Liver (tissue), 8 donors: ENCODE measurements at regions not wholly inside any gene's neighbourhood (a gene's known extent, or its start where the extent isn't known, plus 50 kb on each side); places are given as distances from the start of the nearest gene placed in this dataset.

Source experiments
- DNase-seq: peaks from one replicate; pipeline ENCODE4 v3.0.0-alpha.2; 2017; ENCODE audit warnings: low spot score
- H3K27ac ChIP-seq, 2 donors: one replicate each; pipeline ENCODE4 v1.7.0; 2013; ENCODE audit warnings: inconsistent platforms in 2 of 2, low read length in 2 of 2, control low read depth in 1 of 2, low read depth in 1 of 2, mild to moderate bottlenecking in 1 of 2
- H3K27me3 ChIP-seq, 4 donors: one replicate each; pipeline versions ENCODE4 v1.6.1 to v1.7.0; 2013; ENCODE audit warnings: low read length in 3 of 4, inconsistent platforms in 1 of 4, mild to moderate bottlenecking in 1 of 4, moderate library complexity in 1 of 4; ENCODE audit not compliant: control insufficient read depth in 4 of 4, insufficient read depth in 4 of 4
- H3K36me3 ChIP-seq, 4 donors: one replicate each; pipeline versions ENCODE4 v1.6.1 to v1.7.0; 2013; ENCODE audit warnings: low read length in 3 of 4, mild to moderate bottlenecking in 3 of 4, low read depth in 1 of 4, moderate library complexity in 1 of 4; ENCODE audit not compliant: control insufficient read depth in 4 of 4, insufficient read depth in 3 of 4
- H3K4me1 ChIP-seq, 4 donors: one replicate each; pipeline versions ENCODE4 v1.6.1 to v1.7.0; 2013; ENCODE audit warnings: low read length in 3 of 4, mild to moderate bottlenecking in 3 of 4, moderate library complexity in 1 of 4; ENCODE audit not compliant: control insufficient read depth in 4 of 4, insufficient read depth in 4 of 4
- H3K4me3 ChIP-seq, 3 donors: one replicate each; pipeline versions ENCODE4 v1.6.1 to v1.7.0; 2013; ENCODE audit warnings: low read length in 3 of 3, control low read depth in 1 of 3, low read depth in 1 of 3, mild to moderate bottlenecking in 1 of 3
- H3K9ac ChIP-seq, 2 donors: one replicate each; pipeline ENCODE4 v1.7.0; 2013; ENCODE audit warnings: low read length in 2 of 2, mild to moderate bottlenecking in 2 of 2, moderate library complexity in 2 of 2, control low read depth in 1 of 2, low read depth in 1 of 2
- H3K9me3 ChIP-seq, 4 donors: one replicate each; pipeline versions ENCODE4 v1.6.1 to v1.7.0; 2013; ENCODE audit warnings: low read length in 3 of 4; ENCODE audit not compliant: control insufficient read depth in 4 of 4
- ATF3 ChIP-seq: IDR thresholded peaks from 2 replicates; pipeline ENCODE4 v1.6.1; 2016; ENCODE audit warnings: antibody characterized with exemption
- EGR1 ChIP-seq, 2 donors: IDR thresholded peaks; 2 replicates each; pipeline ENCODE4 v1.6.1; 2016 to 2018; ENCODE audit warnings: antibody characterized with exemption in 2 of 2, low read depth in 2 of 2
- FOXA1 ChIP-seq: IDR thresholded peaks from 2 replicates; pipeline ENCODE4 v1.6.1; 2016; ENCODE audit warnings: antibody characterized with exemption
- FOXA2 ChIP-seq: IDR thresholded peaks from 2 replicates; pipeline ENCODE4 v1.6.1; 2016; ENCODE audit warnings: antibody characterized with exemption
- GABPA ChIP-seq, 2 donors: IDR thresholded peaks in 1 of 2; conservative IDR thresholded peaks in 1 of 2; 2 replicates each; pipeline ENCODE4 v1.6.1; 2016; ENCODE audit warnings: antibody characterized with exemption in 2 of 2, mild to moderate bottlenecking in 1 of 2, moderate library complexity in 1 of 2
- HNF4A ChIP-seq, 2 donors: conservative IDR thresholded peaks; 2 replicates each; pipeline ENCODE4 v1.6.1; 2016; ENCODE audit warnings: antibody characterized with exemption in 2 of 2, mild to moderate bottlenecking in 2 of 2
- HNF4G ChIP-seq: IDR thresholded peaks from 2 replicates; pipeline ENCODE4 v1.6.1; 2016; ENCODE audit warnings: antibody characterized with exemption
- JUND ChIP-seq, 2 donors: IDR thresholded peaks; 2 replicates each; pipeline ENCODE4 v1.6.1; 2016; ENCODE audit warnings: antibody characterized with exemption in 2 of 2
- MAX ChIP-seq: IDR thresholded peaks from 2 replicates; pipeline ENCODE4 v1.6.1; 2016; ENCODE audit warnings: antibody characterized with exemption
- NR2F2 ChIP-seq: IDR thresholded peaks from 2 replicates; pipeline ENCODE4 v1.6.1; 2016; ENCODE audit warnings: antibody characterized with exemption
- RAD21 ChIP-seq, 2 donors: IDR thresholded peaks; 2 replicates each; pipeline ENCODE4 v1.6.1; 2016; ENCODE audit warnings: antibody characterized with exemption in 2 of 2, mild to moderate bottlenecking in 2 of 2
- REST ChIP-seq: IDR thresholded peaks from 2 replicates; pipeline ENCODE4 v1.6.1; 2016; ENCODE audit warnings: antibody characterized with exemption, mild to moderate bottlenecking
- RXRA ChIP-seq, 2 donors: IDR thresholded peaks; 2 replicates each; pipeline ENCODE4 v1.6.1; 2017 to 2018; ENCODE audit warnings: antibody characterized with exemption in 2 of 2, mild to moderate bottlenecking in 1 of 2
- SP1 ChIP-seq: IDR thresholded peaks from 2 replicates; pipeline ENCODE4 v1.6.1; 2018; ENCODE audit warnings: antibody characterized with exemption, mild to moderate bottlenecking
- TAF1 ChIP-seq: conservative IDR thresholded peaks from 2 replicates; pipeline ENCODE4 v1.6.1; 2016; ENCODE audit warnings: antibody characterized with exemption, mild to moderate bottlenecking
- YY1 ChIP-seq: IDR thresholded peaks from 2 replicates; pipeline ENCODE4 v1.6.1; 2016; ENCODE audit warnings: antibody characterized with exemption, mild to moderate bottlenecking
- ZBTB33 ChIP-seq: IDR thresholded peaks from 2 replicates; pipeline ENCODE4 v1.6.1; 2016; ENCODE audit warnings: antibody characterized with exemption
- WGBS: extraction: QIAGEN DNeasy Blood & Tissue Kit; methylation state at CpG from one replicate; pipeline ENCODE4 v1.1.7; 2013; 5-methylcytosine and 5-hydroxymethylcytosine counted together
- TF ChIP-seq, protein P1 (sequence below): fragments of 150-350 bp; IDR thresholded peaks from 2 replicates; pipeline ENCODE4 v1.5.1; 2017; ENCODE audit warnings: improper control_type of control experiment, low read depth, low read length; ENCODE audit not compliant: missing input control
- donor health status: healthy.
- donor health status: healthy.
- donor health status: healthy.
- donor health status: healthy.
- donor health status: healthy.

- whole genome bisulfite sequencing, result 66% methylated on average over 5 of the region's 5 CpGs
- no peak overlapping the region for H3K4me3 ChIP-seq
- H3K27ac ChIP-seq, result no peak overlapping the region
- no peaks in the 10 kb centered on the region for H3K9me3 ChIP-seq
- DNase-seq, result no peak
- no peaks in the 10 kb centered on the region for H3K4me1 ChIP-seq
- H3K36me3 ChIP-seq, result no peaks in the 10 kb centered on the region
- TF ChIP-seq MAX, result no peak
- no peak for TF ChIP-seq SP1
- TF ChIP-seq, protein P1, sequence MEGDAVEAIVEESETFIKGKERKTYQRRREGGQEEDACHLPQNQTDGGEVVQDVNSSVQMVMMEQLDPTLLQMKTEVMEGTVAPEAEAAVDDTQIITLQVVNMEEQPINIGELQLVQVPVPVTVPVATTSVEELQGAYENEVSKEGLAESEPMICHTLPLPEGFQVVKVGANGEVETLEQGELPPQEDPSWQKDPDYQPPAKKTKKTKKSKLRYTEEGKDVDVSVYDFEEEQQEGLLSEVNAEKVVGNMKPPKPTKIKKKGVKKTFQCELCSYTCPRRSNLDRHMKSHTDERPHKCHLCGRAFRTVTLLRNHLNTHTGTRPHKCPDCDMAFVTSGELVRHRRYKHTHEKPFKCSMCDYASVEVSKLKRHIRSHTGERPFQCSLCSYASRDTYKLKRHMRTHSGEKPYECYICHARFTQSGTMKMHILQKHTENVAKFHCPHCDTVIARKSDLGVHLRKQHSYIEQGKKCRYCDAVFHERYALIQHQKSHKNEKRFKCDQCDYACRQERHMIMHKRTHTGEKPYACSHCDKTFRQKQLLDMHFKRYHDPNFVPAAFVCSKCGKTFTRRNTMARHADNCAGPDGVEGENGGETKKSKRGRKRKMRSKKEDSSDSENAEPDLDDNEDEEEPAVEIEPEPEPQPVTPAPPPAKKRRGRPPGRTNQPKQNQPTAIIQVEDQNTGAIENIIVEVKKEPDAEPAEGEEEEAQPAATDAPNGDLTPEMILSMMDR, result no peak
- TF ChIP-seq EGR1 (IDR thresholded peaks at IDR 0.05; ENCODE audit: low read depth in 2 of 2), result no peak
- no peak for TF ChIP-seq FOXA1
- no peak for TF ChIP-seq YY1
- no peak for TF ChIP-seq HNF4G
- no peak for TF ChIP-seq FOXA2
- no peak for TF ChIP-seq ZBTB33
- TF ChIP-seq RAD21 (IDR thresholded peaks at IDR 0.05), result no peak
- no peak for TF ChIP-seq HNF4A (conservative IDR thresholded peaks at IDR 0.05)
- TF ChIP-seq REST, result no peak
- no peak for TF ChIP-seq GABPA (IDR thresholded peaks at IDR 0.05 in 1 of 2, conservative IDR thresholded peaks at IDR 0.05 in 1 of 2)
- TF ChIP-seq TAF1, result no peak
- no peak for TF ChIP-seq RXRA (IDR thresholded peaks at IDR 0.05)
- TF ChIP-seq ATF3, result no peak
- TF ChIP-seq JUND (IDR thresholded peaks at IDR 0.05), result no peak
- no peak for TF ChIP-seq NR2F2
- H3K27me3 ChIP-seq, result no peaks in the 10 kb centered on the region
- no peak overlapping the region for H3K9ac ChIP-seq
Observed at GRCh38 chrX:27057883-27058282, 405.3 kb downstream of the PPP4R3C start.

DNA sequence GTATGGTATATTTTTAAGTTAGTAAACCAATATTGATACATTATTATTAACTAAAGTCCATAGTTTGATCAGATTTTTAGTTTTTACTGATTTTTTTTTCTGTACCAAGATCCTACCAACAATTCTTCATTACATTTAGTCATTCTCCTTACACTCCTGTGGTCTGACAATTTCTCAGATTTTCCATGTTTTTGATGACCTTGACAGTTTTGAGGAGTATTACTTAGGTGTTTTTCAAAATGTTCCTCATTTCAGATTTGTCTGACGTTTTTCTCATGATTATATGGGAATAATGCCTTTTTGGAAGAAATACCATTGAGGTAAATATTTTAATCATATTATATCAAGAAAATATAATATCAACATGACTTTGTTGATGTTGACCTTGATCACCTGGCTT is 423.8 kb downstream of the PPP4R3C start:
- H3K36me3 ChIP-seq, result no peaks in the 10 kb centered on the region
- H3K27me3 ChIP-seq, result no peaks in the 10 kb centered on the region
- H3K9me3 ChIP-seq, result no peaks in the 10 kb centered on the region
- TF ChIP-seq RXRA (IDR thresholded peaks at IDR 0.05), result no peak
- WGBS, result 36% methylated on average over 1 of the region's 1 CpG
- no peak overlapping the region for H3K27ac ChIP-seq
- DNase-seq, result no peak
- no peak overlapping the region for H3K9ac ChIP-seq
- no peak overlapping the region for H3K4me3 ChIP-seq
- no peaks in the 10 kb centered on the region for H3K4me1 ChIP-seq
